Activated CD4-positive, alpha-beta T cell treated with anti-CD3 and anti-CD28 coated beads, Interleukin-2, amount 50 U/mL, for 16 hours (primary cell): ENCODE measurements at regions not wholly inside any gene's neighbourhood (a gene's known extent, or its start where the extent isn't known, plus 50 kb on each side); places are given as distances from the start of the nearest gene placed in this dataset.

Experiments used
- DNase-seq: peaks from one replicate; pipeline ENCODE4 v3.0.0-alpha.2; 2020

GRCh38 chr5:173785866-173786265 lies 102.3 kb upstream of the CPEB4 start:
- DNase-seq, result no peak

DNA sequence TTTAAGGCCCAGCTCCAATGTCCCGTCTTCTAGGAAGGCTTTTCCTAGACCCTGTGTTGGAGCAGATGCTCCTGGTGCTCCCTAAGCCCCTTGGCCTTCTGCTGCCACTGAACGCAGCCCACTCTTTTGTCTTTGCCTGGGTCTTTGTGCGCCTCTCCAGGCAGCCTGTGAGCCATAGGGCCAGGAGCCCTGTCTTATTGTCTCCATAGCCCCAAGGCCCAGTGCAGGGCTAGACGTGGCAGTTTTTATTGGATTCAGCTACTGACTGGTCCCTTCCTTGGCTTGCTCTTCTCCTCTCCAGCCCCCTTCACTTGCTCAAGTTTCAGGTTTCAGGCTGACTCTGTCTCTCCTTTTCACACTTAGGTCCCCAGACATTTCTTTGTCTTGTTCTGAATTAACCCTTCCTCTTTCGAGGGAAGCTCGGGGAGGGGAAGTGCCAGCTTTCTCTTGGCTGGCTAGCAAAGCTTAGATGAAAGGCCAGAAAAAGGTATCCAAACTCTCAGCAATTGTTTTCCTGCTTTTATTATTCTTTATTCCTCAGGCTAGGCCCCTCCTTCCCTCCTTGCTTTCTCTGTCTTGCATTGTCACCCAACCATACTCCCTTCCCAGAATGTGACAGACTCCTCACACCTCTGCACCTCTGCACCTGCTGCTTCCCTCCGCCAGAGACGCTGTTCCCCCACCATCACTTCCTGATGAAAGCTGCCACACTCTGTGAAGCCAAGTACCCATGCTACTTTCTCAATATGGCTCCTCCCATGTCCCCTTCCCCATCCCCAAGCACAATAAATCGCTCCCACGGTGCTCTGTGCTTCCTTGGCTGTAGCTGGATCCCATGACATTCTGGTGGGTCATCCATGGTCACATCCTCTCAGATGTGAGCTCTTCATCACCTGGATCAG lies 101.6 kb upstream of the CPEB4 start:
- DNase-seq, result peak; percentile 14

DNA sequence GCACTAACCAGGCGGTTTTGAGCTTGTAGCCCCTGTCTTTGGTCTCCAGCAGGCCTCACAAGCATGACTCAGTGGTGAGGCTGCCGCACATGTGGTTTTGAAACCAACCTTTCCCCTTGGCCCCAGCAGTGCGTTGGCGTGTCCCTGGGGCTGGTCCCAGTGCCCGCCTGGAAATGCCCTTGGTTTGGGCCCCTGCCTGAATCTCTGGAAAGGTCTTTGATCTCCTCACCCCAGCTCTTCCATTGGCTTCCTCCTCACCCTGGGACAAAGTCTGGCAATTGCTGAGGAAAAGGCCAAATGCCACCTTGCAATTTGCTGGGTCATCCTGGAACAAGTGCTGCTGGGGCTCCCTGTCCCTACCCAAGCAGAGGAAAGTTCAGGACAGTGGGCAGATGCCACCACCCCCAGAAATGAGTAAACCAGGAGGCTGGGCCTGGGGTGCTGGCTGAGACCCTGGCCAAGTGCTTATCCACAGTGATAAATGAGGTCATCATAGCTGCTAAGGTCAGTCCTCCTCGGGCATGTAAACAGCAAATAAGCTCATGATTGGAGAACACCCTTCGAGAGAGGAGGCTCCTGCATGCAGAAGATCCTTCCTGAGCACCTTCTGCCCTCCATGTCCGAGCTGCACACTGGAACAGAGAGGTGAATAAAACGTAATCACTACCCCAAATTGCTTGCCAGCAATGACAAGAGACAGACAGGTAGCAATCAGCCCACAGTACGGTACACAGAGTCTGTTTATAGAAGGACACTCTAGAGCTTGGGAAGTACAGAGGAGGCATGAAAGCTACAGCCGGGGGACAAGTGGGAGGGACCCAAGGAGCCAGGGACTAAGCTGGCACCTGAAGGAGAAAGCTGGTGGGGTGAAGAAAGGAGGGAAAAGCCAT lies 98.9 kb upstream of the CPEB4 start:
- DNase-seq, result peak; percentile 23

DNA sequence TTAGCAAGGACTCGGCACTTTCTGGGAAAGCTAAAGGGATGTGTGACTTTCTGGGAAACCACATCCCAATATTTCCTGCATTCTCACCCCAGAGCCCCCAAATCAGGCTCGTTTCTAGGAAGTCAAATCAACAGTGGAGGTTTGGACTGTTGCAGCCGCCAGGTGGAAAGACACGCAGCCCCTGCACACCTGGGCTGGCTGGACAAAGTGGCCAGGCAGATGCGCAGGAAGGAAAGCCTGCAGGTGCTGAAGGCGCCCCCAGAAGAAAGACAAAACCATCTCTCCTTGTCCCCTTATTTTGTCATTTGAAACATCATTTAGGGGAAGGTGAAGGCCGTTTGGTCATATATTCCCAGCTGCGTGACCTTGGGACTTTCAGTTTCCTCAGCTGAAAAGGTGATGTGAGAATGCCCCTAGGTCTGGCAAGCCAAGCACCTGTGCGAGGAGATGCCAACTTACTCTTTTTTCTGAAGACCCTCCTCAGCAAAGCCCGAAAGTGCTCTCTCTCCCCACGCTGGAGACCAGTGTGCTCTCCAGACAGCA lies 97.9 kb upstream of the CPEB4 start:
- no peak for DNase-seq

GRCh38 chr5:173790836-173791546 lies 97.2 kb upstream of the CPEB4 start:
- DNase-seq, result no peak

DNA sequence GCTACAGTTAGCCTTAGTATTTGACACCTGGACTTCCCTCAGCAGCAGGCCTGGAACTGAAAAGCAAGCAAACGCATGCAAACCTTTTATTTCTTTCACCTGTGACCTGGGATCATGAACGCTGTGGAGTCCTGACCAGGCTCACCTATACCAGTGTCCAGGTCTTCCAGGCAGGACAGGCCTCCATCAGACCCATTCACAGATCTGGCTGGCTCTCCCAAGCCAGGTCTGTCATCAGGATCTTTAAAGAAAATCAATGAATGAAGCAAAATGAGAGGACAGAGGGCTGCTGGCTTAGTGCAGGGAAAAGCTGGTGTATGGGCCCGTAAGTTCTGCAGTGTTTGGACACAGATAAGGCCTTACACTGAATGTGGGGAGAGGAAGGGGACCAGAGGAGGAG lies 96.3 kb upstream of the CPEB4 start:
- DNase-seq, result no peak

- DNase-seq, result no peak
These were observed 95.2 kb upstream of the CPEB4 start for GRCh38 chr5:173792781-173793547.

DNA sequence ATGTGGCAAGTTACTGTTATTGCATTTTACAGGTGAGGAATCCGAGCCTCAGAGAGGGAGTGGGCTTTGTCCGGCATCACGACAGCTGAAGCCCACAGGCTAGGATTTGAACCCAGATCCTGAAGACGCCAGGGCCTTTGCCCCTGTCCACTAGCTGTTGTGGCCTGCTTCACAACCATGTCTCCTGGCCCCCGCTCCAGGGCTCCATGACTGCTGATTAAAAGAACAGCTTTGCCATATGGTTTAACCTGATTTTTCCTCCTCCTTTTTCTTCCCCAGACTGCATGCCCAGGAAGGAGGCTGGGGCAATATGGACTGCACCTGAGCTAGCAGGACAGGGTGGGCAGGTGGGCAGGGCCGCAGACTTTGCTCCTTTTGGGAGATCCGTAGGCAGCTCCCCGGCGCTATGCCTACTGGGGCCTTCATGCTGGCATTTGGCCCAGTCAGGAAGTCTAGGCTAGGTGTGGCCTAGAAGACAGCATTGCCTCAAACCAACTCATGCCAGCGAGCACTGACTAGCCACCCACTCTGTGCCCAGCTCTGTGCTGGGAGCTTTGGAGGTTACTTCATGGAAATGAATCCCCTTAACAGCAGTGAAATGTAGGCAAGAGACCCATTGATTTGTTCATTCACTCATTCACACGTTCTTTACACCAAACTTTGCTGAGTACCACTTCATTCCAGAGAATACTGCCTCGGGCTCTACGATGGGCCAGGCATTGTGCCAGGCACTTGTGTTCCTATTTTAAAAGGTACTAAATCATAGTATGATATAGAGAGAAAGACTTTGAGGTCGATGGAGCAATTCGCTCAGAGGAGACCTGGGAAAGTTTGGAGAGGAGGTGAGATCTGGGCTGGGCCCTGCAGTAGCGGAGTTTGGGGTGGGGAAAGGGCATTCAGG lies 94.3 kb upstream of the CPEB4 start:
- no peak for DNase-seq

DNA sequence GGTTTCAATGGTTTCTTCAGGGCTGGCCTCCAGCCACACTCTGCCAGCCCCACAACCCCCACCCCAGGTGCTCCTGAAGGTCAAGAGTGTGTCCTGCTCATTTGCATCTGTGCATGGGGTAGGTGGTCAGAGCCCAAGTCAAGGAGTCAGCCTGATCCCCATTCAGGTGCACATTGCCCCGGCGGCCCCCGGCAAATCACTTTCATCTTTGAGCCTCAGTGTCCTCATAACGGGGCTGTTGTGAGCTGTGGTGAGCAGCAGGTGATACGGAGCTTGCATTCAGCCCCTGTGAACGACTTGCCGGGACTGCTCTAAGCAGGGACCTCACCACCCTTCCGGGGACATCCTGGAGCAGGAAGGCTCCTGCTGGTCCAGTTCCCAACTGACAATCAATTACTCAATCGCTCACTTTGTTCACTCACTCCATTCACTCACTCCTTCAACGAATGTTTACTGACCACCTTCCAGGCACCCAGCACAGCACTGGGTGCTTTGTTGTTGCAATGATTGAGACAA lies 93.2 kb upstream of the CPEB4 start:
- DNase-seq, result no peak

GRCh38 chr5:173795601-173796000 lies 92.5 kb upstream of the CPEB4 start:
- no peak for DNase-seq

DNA sequence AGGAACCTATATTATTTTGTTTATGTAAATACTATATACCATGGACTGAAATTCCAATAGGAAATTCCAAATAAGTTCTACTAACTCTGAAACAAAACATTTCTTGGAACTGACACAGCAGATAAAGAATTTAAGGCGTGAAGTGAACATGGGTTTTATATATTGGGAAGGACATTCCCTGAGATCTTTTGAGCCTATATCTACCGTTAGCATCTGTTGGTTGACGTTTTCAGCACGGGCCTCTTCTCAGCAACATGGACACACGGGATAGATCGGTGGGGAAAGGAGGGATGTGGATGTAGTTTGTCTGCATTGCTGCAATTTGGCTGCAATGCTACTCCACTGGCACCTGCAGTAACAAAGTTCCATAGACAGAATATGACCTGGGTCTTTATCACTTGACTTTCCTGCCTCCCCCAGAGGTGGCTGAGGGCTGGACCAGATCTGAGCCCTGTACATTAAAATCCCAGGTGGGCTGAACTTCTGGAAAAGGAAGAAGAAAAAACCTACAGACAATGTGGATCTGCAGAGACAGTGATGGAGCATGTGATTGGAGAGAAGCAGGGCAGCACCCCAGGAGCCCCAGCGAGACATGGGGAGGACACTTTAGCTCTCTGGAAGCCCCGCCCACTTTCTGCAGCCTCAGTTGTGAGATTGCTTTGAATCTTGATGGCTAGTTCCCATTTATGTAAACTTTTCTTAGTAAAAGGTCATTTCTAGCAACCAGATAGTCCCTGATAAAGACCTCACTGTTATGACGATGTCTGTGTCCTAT lies 91.2 kb upstream of the CPEB4 start:
- DNase-seq, result no peak

DNA sequence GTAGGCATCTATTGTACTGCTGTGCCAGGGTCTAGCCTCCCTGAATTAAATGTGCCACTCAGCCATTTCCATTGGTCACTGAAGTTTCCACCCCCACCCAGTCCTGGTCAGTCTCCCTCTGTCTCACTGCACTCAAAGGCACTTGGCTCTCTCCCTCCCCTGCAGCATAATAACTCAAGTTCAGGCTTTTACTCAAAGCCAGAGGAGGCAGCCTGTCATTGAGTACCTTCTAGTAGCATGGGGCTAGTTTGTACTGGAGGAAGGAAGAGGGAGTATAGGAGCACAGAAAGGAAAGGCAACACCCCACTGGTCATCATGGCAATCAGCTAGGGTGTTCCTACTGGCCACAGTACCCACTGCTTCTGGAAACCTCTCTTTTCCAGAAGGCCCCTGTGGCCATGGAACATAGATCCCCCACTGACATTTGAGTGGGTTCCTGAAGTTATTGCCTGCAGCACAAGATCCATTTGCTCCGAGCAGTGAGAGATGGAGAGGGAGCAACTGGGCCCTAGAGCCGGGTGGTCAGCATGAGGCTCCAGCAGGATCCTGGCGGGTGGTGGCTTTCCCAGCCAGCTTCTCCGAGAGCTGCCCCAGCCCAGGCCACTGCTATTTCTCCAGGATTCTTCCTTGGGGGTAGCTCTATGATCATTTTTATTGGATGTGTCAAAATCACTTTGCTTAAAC lies 89.9 kb upstream of the CPEB4 start:
- DNase-seq, result no peak

DNA sequence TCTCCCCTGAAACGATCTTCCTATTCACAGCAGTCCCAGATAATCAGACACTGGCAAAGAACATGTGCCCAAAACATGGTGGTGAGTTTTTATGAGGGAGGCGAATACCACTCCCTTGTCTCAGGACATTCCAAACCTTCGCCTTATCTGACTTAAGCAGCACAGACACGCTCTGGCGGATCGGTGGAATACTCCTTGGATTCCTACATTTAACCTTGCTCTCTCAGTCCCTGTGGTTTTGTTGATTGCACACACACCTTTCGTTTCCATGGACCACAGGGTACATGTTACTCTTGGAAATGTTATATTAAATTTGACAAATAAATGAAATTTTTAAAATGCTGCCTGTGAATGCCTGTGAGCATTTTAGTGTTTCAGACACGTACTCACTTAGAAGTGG lies 87.8 kb upstream of the CPEB4 start:
- DNase-seq, result no peak

DNA sequence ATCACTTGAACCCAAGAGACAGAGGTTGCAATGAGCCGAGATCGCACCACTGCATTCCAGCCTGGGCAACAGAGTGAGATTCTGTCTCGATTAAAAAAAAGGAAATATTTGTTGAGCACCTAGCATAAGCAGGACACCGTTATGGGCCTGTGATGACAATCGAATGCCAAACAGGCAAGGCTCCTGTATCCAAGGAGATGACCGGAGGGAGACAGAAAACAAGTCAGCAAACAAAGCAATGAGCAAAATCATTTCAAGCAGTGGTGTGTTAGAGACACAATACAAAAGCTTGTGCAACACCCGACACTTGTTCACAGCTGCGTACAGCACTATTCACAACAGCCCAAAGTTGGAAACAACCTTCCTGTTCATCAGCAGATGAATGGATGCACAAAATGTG lies 87.1 kb upstream of the CPEB4 start:
- no peak for DNase-seq

DNA sequence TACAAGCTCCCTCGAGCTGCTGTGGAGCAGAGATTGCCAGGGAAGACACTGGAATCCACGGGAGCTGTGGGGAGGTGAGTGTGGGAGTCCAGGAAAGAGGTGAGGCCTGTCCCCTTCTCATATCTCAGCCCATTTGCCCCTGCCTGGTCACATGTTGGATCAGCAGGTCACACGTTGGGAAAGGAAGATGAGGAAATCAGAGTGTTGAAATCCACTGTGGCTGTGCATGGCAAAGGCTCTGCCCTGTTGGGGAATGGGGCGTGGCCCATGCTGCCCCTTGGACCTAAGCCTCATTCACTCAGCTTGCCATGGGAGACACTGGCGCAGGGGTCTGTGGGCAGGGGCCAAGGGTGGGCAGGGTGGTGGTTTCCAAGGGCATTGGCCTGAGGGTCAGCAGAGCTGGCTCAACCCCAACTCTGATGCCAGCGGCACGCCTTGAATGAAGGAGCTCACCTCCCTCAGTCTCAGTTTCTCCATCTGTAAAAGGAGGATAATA lies 85.4 kb upstream of the CPEB4 start:
- DNase-seq, result no peak

DNA sequence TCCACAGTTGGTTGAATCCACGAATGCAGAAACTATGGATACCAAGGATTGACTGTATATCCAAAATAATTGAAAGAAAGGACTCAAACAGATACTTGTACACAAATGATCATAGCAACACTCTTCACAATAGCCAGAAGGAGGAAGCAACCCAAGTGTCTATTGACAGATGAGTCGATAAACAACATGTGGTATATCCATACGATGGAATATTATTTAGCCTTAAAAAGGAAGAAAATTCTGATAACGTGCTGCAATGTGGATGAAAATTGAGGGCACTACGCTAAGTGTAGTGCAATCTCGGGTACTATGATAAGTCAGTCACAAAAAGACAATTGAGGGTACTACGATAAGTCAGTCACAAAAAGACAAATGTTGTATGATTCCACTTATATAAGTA lies 83.6 kb upstream of the CPEB4 start:
- no peak for DNase-seq

DNA sequence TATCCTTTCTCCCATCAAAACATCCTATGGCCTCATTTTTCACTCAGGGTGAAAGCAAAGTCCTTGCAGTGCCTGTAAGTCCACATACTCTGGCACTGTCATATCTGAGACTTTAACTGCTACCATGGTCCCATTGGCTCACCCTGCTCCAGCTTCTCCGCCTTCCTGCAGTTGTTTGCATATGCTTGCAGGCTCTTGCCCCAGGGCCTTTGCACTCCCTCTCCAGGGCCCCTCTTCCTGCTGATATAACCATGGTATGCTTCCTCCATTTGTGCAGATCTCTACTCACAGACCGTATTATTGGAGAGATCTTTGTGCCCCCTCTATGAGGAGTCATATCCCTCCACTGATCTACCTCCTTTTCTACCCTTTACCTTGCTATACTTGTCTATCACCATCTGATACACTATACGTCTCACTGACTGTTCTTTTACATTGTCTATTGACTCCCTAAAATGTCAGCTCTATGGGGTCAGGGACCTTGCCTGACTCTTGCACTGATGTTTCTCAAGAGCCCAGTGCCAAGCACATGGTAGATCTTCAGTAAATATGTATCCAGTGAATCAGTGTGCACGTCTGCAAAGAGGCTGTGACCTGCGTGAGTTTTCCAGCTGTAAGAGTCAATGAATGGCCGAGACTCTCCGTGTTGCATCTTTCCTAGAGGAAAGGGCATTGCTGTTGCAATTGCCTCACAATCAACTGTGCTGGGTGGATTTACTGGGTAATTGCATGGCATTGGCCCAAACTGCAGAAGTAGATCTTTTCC lies 81.7 kb upstream of the CPEB4 start:
- no peak for DNase-seq

- DNase-seq, result no peak
These were observed 80.9 kb upstream of the CPEB4 start for GRCh38 chr5:173807181-173807655.
